SU-DHL-6 (cell line): ENCODE measurements at regions not wholly inside any gene's neighbourhood (a gene's known extent, or its start where the extent isn't known, plus 50 kb on each side); places are given as distances from the start of the nearest gene placed in this dataset.

Experiments
- CTCF ChIP-seq: fragments of 200-600 bp; sonication (generic); IDR thresholded peaks from one replicate; pipeline ENCODE4 v1.5.1; 2017; ENCODE audit warnings: antibody characterized with exemption, mild to moderate bottlenecking, low read length, moderate library complexity; ENCODE audit not compliant: insufficient read depth, poor library complexity, severe bottlenecking
- EZH2phosphoT487 ChIP-seq: fragments of 200-600 bp; sonication (generic), shearing (Covaris generic); conservative IDR thresholded peaks from 2 replicates; pipeline ENCODE4 v1.6.1; 2018; ENCODE audit warnings: mild to moderate bottlenecking, antibody characterized with exemption, low read length, moderate library complexity, mixed read lengths

DNA sequence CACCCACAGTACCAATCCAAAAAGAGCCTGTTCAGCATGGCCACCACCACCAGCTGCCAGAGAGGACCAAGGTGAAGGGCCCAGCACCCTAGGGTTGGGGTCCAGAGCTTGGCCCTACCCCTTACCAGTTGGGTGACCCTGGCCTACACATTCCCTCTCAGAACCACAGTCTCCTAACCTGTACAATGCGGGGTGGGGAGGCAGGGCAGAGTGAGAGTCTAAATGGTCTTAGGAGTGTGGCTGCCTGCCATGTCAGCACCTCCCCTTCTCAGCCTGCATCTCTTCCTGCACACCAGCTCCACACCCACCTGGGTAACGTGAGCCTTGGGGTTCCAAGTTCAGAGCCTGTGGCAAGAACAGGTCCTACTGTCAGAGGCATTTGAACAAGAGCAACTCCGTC lies 92.2 kb downstream of the C5orf15 start:
- TF ChIP-seq CTCF, result no peak
- no peak for TF ChIP-seq EZH2phosphoT487
